ENCODE measurements at regions not wholly inside any gene's neighbourhood (a gene's known extent, or its start where the extent isn't known, plus 50 kb on each side); places are given as distances from the start of the nearest gene placed in this dataset.
"Not testable (repeated sequence)": the region's sequence is repeated elsewhere in the genome, so short reads cannot be mapped to it uniquely, and the experiment has no call there.

DNA sequence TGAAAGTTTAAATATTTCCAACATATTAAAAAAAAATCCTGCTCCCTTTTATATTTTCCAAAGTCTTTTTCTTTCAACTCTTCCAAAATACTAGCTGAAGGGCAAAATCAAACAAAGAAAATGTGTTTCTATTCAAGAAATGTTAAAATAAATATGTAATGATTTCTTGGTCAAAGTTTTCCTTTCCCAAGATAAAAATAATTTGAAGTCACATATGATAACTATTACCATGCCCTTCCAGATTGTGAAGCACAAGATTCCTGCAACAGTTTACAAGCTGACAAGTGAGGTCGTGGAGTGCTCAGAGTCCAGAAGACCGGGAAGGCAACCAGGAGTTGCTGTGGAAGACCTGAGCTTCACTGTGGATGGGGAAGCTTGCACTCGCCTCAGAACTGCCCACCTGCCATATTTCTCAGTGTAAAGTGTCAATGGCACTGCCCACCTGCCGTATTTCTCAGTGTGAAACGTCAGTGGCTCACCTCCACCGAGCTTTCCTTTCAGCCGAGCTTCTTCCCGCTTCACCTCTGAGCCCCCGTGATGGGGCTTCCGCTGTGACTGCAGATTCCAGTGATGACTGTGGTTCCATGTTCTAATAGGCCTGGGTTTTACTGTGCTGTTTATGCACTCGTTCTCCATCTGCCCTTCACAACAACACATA, 160.5 kb downstream of the THBS2 start:
- Mint-ChIP-seq H3K9me3 (peaks cover 11% of the 10 kb centered on the region), H3K4me3 (no peak overlapping the region), H3K27ac (no peak overlapping the region), H3K36me3 (no peaks in the 10 kb centered on the region), H3K4me1 (ENCODE audit: unreplicated experiment) (peaks cover 8% of the 10 kb centered on the region), H3K27me3 (no peaks in the 10 kb centered on the region)
- DNase-seq (ENCODE audit: extremely low spot score, unreplicated experiment) = no peak
- TF ChIP-seq, protein P1, sequence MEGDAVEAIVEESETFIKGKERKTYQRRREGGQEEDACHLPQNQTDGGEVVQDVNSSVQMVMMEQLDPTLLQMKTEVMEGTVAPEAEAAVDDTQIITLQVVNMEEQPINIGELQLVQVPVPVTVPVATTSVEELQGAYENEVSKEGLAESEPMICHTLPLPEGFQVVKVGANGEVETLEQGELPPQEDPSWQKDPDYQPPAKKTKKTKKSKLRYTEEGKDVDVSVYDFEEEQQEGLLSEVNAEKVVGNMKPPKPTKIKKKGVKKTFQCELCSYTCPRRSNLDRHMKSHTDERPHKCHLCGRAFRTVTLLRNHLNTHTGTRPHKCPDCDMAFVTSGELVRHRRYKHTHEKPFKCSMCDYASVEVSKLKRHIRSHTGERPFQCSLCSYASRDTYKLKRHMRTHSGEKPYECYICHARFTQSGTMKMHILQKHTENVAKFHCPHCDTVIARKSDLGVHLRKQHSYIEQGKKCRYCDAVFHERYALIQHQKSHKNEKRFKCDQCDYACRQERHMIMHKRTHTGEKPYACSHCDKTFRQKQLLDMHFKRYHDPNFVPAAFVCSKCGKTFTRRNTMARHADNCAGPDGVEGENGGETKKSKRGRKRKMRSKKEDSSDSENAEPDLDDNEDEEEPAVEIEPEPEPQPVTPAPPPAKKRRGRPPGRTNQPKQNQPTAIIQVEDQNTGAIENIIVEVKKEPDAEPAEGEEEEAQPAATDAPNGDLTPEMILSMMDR (conservative IDR thresholded peaks at IDR 0.05) = no peak

DNA sequence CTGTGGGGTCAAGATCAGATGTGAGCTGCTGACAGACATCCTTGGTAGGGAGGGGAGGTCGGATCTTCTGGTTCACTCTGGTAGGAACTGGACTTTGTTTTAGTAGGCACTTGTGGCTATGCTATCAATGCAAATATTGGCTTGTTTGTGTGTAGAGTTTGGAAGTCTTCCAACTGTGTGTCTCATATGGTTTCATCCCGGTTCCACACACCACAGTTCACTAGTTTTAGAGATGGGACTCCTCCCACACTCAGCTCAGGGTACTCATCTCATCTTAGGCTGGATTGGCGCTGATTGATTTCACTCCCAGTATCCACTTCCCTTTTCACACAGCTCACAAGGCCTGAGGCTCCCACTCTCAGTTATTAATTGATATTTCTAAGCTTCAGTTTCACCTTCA, 161.3 kb downstream of the THBS2 start:
- Mint-ChIP-seq H3K4me3 (no peak overlapping the region), H3K27ac (no peak overlapping the region), H3K9me3 (peaks cover 11% of the 10 kb centered on the region), H3K4me1 (ENCODE audit: unreplicated experiment) (peaks cover 5% of the 10 kb centered on the region), H3K27me3 (no peaks in the 10 kb centered on the region), H3K36me3 (no peaks in the 10 kb centered on the region)
- DNase-seq (ENCODE audit: extremely low spot score, unreplicated experiment) = no peak
- TF ChIP-seq, protein P1 (conservative IDR thresholded peaks at IDR 0.05) = no peak

DNA sequence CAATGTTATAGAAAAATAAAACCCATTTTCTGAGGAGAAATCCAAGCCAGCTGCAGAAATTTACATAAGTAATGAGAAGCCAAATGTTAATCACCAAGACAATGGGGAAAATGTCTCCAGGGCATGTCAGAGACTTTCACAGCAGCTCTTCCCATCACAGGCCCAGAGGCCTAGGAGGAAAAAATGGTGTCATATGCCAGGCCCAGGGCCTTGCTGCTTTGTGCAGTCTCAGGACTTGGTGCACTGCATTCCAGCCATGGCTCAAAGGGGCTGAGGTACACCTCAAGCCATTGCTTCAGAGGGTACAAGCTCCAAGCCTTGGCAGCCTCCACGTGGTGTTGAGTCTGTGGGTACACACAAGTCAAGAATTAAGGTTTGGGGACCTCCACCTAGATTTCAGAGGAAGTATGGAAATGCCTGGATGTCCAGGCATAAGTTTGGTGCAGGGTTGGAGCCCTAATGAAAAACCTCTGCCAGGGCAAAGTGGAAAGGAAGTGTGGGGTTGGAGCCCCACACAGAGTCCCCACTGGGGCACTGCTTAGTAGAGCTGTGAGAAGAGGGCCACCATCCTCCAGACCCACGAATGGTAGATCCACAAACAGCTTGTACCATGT, 163.0 kb downstream of the THBS2 start:
- not testable (repeated sequence) for H3K27ac Mint-ChIP-seq; DNase-seq (ENCODE audit: extremely low spot score, unreplicated experiment); H3K4me3 Mint-ChIP-seq; H3K36me3 Mint-ChIP-seq; H3K27me3 Mint-ChIP-seq; H3K4me1 Mint-ChIP-seq (ENCODE audit: unreplicated experiment)
- H3K9me3 Mint-ChIP-seq = peaks cover 11% of the 10 kb centered on the region

DNA sequence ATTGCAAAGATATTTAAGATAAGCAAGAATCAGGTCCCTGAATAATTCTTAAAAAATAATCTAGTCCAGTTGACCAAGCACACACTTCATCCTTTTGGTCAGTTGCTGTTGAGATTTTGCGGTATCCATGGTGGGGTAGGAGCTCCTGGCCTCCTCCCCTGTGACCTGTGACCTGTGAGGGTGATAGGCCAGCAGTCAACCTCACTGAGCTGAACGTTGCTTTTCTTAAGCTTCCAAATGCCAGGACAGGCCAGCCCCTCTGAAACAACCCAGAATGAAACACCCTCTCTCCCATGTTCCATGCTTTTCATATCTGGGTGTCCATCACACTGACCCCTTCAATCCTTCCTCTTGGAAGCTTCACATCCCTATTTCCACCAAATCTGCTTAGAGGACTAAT, 164.9 kb downstream of the THBS2 start:
- TF ChIP-seq, protein P1 (conservative IDR thresholded peaks at IDR 0.05) = no peak
- Mint-ChIP-seq H3K27ac (no peak overlapping the region), H3K27me3 (no peaks in the 10 kb centered on the region), H3K36me3 (no peaks in the 10 kb centered on the region), H3K4me1 (ENCODE audit: unreplicated experiment) (peaks cover 2% of the 10 kb centered on the region), H3K4me3 (no peak overlapping the region), H3K9me3 (peaks cover 11% of the 10 kb centered on the region)
- DNase-seq (ENCODE audit: extremely low spot score, unreplicated experiment) = no peak

DNA sequence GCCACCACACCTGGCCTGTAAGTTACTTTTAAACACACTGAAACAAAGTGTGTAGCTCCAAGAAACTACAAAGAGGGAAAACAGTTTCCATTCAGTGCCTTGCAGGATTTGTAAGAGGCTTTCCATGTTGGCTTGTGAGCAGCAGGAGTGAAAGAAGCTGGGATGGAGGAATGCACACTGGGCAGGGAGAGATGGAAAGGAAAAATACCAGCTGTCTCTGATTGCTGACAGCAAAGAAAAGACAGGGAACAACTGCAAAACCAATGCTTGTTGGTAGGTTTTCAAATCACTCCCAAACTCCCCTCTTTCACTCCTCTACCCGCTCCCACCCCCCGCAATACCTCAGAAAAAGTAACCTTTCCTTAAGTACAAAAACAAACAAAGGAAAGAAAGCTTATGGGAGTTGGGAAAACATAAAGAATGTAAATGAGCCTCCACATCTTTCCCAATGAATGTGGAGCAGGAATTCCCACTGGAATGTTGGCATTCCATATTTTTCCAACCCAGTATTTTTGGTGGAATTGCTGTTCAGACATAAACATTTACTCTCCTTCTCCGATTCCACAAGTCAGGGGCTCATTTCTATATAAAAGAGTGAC, 166.1 kb downstream of the THBS2 start:
- H3K4me3 Mint-ChIP-seq = no peak overlapping the region
- DNase-seq (ENCODE audit: extremely low spot score, unreplicated experiment) = no peak
- peaks cover 7% of the 10 kb centered on the region for H3K4me1 Mint-ChIP-seq (ENCODE audit: unreplicated experiment)
- TF ChIP-seq, protein P1 (conservative IDR thresholded peaks at IDR 0.05) = no peak
- H3K27ac Mint-ChIP-seq = no peak overlapping the region
- H3K9me3 Mint-ChIP-seq = peaks cover 15% of the 10 kb centered on the region
- H3K27me3 Mint-ChIP-seq = no peaks in the 10 kb centered on the region
- H3K36me3 Mint-ChIP-seq = no peaks in the 10 kb centered on the region

DNA sequence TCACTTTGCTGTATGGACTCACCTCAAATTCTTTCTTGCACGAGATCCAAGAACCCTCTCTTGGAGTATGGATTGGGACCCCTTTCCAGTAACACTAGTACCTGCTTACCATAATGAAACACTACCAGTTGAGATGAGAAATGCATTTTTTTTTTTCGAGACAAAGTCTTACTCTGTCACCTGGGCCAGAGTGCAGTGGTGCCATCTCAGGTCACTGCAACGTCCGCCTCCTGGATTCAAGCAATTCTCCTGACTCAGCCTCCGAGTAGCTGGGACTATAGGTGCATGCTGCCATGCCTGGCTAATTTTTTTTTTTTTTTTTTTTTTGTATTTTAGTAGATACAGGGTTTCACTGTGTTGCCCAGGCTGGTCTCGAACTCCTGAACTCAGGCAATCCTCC, 167.0 kb downstream of the THBS2 start:
- peaks cover 15% of the 10 kb centered on the region for H3K9me3 Mint-ChIP-seq
- H3K27ac Mint-ChIP-seq; H3K36me3 Mint-ChIP-seq; H3K27me3 Mint-ChIP-seq; DNase-seq (ENCODE audit: extremely low spot score, unreplicated experiment); H3K4me1 Mint-ChIP-seq (ENCODE audit: unreplicated experiment); H3K4me3 Mint-ChIP-seq: not testable (repeated sequence)

Measured in type B pancreatic cell (in vitro differentiated cells).